ENCODE measurements at regions not wholly inside any gene's neighbourhood (a gene's known extent, or its start where the extent isn't known, plus 50 kb on each side); places are given as distances from the start of the nearest gene placed in this dataset.

DNA sequence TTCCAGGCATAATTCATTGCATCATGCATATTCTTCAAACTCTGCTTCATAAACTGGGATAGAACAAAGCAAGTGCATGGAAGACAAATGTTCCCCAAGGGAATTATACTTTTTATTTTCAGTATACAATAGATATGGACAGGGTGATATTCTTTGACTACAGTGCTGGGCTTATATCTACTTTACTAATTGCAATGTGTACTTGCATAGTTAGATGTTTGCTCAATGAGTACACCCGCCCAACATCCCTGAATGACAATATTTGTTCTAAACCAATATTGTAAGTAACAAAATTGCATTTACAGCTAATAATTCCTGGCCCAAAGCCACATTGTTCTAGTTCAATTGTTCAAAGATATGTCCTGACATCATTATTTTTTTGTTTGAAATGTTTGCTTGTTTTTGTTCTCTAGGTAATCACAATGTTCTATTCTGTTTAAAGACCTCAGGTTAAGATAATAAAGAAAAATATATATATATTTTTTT, 171.4 kb downstream of the PTN start:
- no peak for DNase-seq

DNA sequence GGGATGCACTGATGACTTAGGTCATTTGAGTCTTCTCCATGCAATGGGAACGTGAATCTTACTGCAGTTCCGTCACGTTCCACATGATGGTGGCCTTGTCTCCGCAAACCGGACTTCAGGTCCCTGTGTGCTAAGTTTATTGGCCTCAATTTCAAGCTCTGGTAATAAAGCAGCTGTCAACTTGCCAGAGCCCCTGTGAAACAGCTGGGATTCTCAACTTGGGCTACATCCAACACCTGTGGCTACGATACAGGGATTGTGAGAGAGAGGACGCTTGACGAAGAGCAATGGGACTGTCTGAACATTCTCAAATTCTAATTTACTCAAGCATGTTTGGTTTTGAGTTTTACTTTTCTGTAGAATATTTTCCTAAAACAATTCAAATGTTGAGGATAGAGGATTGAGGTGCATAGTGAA, 174.2 kb downstream of the PTN start:
- DNase-seq, result peak; percentile 57

DNA sequence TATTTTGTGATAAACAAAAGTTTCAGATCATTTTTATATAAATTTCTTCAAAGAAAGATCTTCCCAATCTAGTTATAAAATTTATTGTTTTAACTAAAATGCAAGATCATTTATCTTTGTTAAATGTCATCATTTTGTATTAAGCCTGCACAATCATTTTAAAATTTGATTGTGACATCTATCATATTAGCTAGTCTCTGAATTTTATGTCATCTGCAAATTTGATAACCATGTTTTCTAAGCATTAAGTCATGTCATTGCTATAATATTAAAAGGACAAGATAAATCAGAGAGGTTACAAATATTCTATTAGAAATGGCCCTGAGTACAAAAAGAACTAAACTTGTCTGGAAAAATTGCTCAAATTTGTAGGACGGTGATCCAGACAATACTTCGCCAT, 175.9 kb downstream of the PTN start:
- DNase-seq, result no peak

DNA sequence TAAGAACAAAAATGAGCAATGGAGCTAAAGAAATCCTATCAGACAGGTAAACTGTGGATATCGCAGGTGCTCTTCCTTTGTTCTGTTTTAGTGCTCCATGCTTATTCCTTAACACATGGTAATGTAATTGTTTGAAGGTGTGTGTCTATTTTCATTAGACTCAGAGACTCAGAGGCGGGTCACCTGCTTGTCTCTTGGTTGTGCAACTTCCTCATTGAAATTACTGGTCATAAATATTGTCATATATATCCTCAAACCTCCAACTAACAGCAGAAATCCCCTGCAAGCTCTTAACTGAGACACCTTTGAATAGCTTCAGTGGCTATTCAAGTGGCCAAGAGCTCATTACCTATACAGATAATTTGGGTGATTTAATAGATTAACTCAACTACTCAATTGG, 177.2 kb downstream of the PTN start:
- no peak for DNase-seq

DNA sequence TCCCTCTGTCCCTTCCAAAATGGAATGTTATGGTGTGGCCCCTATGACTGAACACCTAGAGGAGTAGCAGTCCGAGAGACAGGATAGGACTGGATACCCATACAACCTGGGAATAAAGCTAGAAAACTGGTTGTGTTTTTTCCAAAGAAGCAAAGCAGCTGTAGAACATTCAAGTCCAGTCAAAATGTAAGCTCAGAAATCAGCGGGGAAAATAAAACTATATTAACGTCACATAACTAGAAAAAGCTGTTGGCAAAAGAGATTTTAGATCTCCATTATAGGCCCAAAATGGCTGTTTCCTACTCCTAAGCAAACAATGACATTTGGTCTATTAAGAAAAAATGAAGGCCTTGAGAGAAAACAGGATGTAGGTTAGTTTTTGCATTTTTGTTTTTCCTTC, 177.7 kb downstream of the PTN start:
- no peak for DNase-seq

DNA sequence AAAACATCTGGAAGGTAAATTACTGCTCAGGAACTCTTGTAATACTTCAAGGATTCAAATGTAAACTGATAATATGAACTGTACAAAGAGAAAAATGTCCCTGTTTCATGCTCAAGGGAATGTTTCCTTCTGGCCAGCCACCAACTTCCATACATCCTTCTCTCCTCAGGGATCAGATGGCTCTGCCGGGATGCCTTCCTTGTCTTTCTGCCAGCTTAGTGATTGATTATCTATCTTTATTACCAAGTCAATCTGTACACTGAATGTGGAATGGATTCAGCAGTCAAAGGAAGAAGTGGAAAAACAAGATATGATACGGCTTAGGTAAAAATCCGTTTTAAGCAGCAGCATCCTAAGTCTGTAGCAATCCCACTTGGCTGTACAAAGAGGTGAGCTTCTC, 178.3 kb downstream of the PTN start:
- no peak for DNase-seq

DNA sequence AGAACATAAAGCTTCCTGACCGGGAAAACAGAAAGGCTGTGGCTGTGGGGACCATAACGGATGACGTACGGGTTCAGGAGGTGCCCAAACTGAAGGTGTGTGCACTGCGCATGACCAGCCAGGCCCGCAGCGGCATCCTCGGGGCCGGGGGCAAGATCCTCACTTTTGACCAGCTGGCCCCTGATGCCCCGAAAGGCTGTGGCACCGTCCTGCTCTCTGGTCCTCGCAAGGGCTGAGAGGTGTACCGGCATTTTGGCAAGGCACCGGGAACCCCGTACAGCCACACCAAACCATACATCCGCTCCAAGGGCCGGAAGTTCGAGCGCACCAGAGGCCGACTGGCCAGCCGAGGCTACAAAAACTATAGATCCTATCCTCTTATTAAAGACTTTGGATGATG, 179.3 kb downstream of the PTN start:
- DNase-seq, result no peak

DNA sequence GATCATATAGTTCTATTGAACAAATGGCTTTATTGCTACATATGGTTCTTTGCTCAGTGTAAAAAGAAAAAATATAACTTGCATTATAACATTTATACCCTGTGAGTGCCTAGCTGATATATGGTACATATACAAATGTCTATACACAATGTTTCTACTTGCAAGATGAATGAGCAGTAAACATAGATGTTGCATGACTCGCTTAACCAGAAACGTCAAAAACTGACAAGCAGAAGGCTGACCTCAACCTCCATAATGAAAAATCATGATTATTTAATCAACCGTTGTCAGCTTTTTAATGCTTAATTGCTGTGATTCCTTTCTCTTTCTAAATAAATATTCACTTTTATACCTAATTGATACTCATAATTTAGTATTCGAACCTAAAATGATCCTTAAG, 183.3 kb downstream of the PTN start:
- no peak for DNase-seq

DNA sequence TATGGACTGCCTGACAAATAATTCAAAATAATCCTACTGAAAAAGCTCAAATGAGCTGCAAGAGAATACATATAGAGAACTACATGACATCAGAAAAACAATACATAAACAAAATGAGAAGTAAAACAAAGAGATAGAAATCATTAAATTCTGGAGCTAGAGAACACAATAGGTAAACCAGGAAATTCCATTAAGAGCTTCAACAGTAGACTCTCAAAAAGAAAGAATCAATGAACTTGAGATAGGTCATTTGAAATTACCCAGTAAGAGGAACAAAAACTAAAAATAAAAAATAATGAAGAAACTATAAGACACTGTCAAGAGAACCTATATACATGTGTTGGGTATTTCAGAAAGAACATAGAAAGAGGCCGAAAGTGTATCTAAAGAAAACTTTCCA, 186.3 kb downstream of the PTN start:
- no peak for DNase-seq

DNA sequence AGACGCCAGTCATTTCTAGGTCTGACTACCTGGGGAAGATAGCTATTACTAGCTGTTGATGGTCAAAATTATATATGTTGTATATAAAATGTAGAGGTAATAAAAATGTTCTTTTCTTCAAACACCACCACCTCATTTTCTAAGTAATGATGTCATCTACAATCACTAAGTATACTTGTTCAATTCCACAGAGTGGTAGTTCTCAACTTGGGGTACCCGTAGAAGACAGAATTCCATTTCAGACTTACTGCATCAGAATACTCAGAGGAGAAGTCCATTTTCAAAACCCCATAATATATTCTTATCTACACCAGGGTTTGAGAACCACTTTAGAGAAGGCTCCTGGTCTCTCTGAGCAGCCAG, 191.9 kb downstream of the PTN start:
- no peak for DNase-seq

DNA sequence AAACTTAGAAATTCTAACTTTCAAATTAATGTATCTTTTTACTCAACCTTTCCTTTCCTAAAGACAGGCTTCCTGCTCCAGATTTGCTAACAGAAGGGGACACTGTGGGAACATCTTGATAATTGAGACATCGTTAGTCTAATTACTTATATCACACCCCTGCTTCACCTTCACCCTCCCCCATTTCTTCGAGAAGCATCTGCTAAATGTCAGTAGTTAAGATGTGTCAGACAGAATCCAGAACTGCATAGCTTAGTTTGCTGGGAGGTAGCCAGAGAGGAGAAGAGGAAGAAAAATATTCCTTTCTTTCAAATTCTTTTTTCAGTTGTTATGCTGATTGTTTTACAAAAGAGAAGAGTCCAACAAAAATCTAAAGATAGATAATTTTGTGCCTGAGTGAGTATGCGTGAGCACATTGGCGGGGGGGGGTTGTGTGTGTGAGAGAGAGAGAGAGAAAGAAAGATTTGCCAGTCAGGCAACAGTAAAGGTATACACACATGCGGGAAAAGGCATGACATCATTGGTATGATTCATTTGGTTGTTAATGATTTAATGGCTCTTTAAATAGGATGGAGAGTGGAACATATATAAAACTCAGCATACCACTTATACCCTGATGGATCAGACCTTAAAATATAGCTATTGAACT, 192.4 kb downstream of the PTN start:
- DNase-seq, result no peak

DNA sequence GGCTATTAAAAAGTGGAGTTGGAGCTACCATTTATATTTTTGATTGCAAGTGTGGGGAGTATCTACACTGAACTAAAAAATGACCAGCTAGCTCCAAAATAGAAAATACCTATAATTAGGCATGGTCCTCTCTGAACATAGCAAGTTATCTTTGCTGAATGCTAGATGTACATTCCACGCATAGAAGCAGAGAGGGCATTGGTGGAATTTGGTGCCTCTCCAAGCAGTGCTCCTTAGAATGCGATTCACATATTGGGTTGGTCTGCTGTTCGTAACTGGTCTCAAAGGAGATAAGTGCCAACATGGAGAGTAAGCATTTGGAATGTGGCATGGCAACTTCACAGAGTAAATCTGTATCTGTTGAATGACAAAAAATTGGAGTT, 196.2 kb downstream of the PTN start:
- DNase-seq, result no peak

DNA sequence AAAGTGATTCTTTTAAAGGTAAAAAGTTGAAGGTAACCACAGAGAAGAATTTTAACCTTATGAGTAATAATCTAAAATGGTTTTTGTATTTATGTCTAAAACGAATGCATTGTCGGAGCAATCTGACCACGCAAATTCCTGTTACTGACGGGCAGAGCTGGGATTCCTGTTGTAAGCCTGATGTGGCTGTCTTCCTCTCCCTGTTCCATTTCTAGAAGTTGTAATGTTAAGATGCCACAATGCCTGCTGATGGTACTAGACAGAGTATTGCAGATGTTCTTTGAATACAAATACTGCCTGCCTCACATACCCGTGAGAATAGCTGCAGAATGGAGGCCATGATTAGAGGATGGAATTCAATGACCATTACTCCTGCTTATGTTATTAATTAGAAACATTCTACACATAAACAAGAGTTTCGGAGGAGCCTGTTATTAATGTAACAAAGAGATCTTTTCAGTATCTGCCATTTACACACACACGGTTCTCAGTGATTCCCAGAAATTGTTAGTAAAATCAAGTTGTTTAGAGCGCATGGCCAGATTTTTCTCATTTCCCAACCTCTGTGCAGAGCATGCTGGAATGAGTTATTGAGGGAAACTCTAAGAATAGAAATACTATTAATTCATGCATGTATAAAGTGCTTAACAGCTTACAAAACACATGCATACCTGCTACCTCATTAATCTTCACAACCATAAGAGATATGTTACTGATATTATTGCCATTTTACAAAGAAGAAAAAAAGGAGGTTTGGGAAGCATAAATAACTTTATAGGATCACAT, 196.8 kb downstream of the PTN start:
- DNase-seq, result no peak

DNA sequence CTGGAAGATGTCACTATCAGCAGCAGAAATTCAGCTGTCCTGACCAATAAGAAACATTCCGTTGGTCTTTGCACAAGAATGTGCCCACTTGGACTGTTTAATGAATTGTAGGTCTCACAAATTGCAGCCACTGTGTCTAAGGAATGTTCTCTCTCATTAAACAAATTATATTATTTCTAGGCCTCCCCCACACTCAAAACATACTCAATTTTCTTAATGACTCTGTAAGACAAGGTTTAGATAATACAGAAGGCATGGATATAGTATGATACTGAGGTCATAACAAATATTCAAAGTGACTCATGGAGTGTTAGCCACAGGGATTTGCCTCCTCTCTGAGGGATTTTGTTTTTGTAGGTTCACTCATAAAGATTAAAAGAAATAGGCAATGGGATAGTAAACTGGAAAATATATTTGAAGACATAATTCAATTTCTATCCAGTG, 197.5 kb downstream of the PTN start:
- no peak for DNase-seq

DNA sequence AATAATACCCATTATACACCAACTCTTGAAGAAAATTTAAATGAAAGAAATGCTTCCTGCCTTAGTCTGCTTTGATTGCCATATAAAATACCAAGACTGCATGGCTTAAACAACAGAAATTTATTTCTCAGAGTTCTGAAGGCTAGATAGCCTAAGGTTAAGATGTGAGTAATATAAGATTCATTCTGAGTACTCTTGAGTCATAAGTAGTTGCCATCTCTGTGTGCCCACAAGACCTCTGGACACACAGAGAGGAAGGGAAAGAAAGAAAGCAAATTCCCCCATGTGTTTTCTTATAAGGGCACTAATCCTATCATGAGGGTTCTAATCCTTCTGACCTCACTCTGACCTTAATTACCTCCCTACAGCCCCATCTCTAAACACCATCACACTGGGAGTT, 201.2 kb downstream of the PTN start:
- no peak for DNase-seq

DNA sequence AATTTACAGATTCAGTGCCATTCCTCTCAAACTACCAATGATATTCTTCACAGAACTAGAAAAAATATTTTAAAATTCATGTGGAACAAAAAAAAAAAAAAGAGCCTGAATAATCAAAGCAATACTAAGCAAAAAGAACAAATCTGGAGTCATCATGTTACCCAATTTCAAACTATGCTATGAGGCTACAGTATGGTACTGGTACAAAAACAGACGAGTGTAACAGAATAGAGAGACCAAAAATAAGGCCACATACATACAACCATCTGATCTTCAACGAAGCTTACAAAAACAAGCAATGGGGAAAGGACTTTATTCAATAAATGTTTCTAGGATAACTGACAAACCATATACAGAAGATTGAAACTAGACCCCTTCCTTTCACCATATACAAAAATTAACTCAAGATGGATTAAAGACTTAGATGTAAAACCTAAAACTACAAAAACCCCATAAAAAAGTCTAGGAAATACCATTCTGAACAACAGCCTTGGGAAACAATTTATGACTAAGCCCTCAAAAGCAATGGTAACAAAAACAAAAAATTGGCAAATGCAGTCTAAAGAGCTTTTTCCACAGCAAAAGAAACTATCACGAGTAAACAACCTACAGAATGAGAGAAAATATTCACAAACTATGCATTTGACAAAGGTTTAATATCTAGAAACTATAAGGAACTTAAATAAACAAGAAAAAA, 207.7 kb downstream of the PTN start:
- no peak for DNase-seq

DNA sequence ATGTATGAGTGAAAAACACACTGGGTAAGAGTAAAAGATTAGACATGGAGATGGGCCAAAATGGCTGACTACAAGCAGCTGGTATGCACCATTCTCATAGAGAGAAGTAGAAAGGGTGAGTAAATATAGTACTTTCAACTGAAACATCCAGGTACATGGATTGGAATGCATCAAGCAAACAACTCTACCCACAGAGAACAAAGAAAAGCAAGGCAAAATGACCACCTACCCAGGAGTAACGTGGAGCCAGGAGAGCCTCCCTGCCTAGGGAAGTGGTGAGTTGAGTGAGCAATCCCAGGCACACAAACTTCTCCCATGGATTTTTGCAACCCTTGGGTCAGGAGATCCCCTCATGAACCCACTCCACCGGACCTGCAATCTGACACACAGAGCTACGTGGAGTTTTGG, 212.8 kb downstream of the PTN start:
- no peak for DNase-seq

DNA sequence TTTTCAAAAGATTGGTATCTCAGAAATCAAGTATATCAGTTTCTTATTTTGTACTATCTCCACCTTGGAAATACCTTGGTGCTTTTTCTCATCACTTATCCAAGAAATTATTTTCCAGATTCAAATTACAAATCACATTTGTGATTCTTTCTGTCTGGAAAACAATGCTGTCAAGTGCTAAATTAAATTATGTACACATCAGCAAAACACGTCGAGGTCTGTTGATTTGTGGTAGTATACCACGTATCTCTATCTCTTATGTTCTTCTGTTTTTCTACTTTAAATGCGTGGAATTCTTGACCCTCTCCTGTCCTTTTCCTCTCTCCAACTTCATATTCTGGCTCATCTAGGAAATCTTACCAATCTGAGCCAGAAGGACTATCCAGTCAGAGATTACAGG, 214.5 kb downstream of the PTN start:
- DNase-seq, result no peak

DNA sequence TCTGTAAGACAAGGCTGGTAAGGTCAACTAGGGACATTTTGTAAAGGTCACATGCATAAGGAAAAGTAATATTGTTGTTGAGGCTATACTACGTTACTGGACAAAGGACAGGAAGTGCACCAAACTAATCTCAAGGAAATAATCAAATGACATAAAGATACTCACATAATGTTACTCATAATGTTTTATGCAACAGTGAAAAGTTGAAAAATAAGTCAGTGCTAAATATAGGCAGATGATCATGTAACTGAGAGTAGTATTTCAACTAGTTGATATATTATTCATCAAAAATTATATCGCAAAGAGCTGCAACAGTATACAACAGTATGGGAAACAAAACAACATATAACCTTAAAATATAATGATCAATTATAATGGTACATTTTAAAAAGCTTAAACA, 215.7 kb downstream of the PTN start:
- no peak for DNase-seq

DNA sequence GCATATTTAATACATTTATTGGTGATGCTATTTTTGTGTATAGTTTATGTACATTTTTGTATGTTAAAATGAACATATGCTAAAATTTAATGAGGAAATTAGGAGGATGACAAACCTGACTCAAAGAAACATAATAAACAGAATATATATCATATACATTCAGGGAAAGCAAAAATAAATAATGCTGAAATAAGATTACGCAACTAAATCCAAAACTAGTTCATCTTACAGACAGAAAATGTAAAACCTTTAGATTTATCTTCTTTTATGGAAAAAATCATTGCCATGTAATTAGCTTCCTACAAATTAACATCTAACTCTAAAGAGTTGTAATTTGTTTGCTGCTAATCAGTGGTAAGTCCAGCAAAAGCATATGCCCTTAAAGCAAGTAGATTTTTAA, 216.5 kb downstream of the PTN start:
- no peak for DNase-seq

DNA sequence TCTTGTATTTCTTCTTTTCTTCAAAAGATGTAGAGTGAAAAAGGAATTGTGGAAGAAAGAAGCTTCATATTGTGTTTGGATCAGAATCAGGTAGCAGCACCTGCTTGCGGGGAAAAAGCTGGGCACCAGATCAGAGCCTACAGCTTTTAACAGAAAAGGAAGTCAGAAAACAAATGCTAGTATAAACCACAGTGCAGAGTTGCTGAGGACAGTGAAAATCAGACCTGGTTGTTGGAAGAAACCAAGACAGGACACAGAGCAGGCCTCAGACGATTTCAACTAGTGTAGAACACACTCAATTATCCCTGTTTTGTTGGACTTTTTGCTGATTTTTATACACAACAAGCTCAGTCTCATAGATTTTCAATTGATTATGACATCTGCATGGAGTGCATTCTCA, 221.4 kb downstream of the PTN start:
- DNase-seq, result no peak

DNA sequence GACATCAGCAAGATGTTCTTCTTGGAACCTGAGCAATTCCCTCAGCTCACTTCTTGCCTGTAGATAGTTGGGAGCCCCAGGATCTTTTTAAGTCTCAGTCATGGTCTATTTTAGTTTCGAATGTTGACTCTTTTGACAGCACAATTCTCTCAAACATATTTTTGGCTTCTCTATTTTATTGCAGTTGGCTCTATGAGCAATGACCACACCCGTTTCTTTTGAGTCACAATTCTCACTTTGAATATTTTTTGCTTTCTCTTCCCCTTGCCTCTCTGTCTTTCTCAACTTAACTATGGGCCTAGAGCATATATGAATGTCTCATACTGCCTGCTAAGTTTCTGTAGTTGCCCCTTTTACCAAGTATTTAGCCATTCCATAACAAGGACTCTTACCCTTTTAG, 222.8 kb downstream of the PTN start:
- no peak for DNase-seq

DNA sequence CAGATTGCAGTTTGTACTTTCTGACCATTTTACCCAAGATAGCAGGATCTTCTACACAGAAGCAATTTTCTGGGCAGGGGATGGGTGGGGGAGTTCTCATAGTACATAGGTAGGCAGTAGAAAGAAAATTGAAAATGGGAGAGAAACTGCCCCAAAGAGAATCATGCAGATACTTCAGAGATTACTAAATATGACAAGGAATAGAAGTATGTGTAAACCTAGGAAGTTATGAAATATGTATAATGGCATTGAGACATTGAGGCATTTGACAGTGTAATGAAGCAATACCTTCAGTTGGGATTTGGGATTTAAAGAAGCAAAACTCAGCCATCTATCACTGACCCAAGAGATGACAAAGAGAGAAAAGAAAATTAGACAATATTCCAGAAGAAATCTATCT, 233.0 kb downstream of the PTN start:
- no peak for DNase-seq

DNA sequence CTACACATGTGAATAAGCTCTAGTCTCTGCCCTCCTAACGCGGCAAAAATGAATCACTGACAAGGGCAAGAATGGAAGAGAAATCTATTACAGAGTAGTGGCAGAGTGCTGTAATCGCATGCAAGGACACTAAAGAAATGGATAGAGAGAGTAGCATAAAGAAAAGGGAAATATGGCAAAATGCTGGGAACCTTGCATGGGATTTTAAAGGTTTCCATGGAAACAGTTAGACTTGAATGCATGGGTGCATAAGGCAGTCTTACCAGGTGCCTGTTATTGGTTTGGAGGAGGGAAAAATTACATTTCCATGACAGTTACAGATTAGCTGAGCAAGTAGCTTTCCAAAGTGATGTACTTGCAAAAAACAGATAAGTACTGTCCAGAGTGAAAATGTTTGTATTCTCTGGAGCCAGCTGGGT, 233.4 kb downstream of the PTN start:
- no peak for DNase-seq
